SK-N-SH treated with all-trans-retinoic acid at 6 μM for 48 hours (cell line): ENCODE measurements at regions not wholly inside any gene's neighbourhood (a gene's known extent, or its start where the extent isn't known, plus 50 kb on each side); places are given as distances from the start of the nearest gene placed in this dataset.

Source experiments
- CREB5 ChIP-seq: fragments of 250-450 bp; sonication (Bioruptor Pico); IDR thresholded peaks from 2 replicates; pipeline ENCODE4 v1.5.1; 2020; ENCODE audit warnings: low read depth, mild to moderate bottlenecking, moderate library complexity
- ISL1 ChIP-seq: fragments of 250-450 bp; sonication (Bioruptor Pico); IDR thresholded peaks from 2 replicates; pipeline ENCODE4 v2.1.2; 2022; ENCODE audit warnings: mild to moderate bottlenecking, moderate library complexity

GRCh38 chr11:44467413-44467812 is 98.0 kb upstream of the CD82 start:
- no peak for TF ChIP-seq CREB5 (CRISPR knock-in tag)
- TF ChIP-seq ISL1 (CRISPR knock-in tag) = no peak
